ENCODE measurements at regions not wholly inside any gene's neighbourhood (a gene's known extent, or its start where the extent isn't known, plus 50 kb on each side); places are given as distances from the start of the nearest gene placed in this dataset.

- TF ChIP-seq, protein P1, sequence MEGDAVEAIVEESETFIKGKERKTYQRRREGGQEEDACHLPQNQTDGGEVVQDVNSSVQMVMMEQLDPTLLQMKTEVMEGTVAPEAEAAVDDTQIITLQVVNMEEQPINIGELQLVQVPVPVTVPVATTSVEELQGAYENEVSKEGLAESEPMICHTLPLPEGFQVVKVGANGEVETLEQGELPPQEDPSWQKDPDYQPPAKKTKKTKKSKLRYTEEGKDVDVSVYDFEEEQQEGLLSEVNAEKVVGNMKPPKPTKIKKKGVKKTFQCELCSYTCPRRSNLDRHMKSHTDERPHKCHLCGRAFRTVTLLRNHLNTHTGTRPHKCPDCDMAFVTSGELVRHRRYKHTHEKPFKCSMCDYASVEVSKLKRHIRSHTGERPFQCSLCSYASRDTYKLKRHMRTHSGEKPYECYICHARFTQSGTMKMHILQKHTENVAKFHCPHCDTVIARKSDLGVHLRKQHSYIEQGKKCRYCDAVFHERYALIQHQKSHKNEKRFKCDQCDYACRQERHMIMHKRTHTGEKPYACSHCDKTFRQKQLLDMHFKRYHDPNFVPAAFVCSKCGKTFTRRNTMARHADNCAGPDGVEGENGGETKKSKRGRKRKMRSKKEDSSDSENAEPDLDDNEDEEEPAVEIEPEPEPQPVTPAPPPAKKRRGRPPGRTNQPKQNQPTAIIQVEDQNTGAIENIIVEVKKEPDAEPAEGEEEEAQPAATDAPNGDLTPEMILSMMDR (IDR thresholded peaks at IDR 0.05): no peak
- TF ChIP-seq POLR2AphosphoS5 (IDR thresholded peaks at IDR 0.05) (no peak), POLR2A (IDR thresholded peaks at IDR 0.05) (no peak), EP300 (IDR thresholded peaks at IDR 0.05) (no peak)
Measured at GRCh38 chr13:107241381-107241780, 673.4 kb upstream of the ARGLU1 start.
